ENCODE measurements at regions not wholly inside any gene's neighbourhood (a gene's known extent, or its start where the extent isn't known, plus 50 kb on each side); places are given as distances from the start of the nearest gene placed in this dataset.

DNA sequence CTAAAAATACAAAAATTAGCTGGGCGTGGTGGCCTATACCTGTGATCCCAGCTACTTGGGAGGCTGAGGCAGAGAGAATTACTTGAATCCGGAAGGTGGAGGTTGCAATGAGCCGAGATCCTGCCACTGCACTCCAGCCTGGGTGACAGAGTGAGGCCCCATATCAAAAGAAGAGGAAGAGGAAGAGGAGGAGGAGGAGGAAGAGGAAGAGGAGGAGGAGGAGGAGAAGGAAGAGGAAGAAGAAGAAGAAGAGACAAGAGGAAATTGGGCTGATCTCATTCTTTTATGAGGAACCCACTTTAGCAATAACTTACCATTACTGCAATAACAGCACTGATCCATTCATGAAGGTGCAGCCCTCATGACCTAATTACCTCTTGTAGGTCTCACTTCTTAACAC lies 138.9 kb upstream of the GIMD1 start:
- TF ChIP-seq CTCF (IDR thresholded peaks at IDR 0.05; ENCODE audit: insufficient read depth, low read depth, low read length) (no peak), EZH2 (IDR thresholded peaks at IDR 0.05; ENCODE audit: insufficient read depth, low read length) (no peak)
- Histone ChIP-seq H3K9me3 (ENCODE audit: insufficient read depth, low read depth, low read length) (no peaks in the 10 kb centered on the region), H3K4me2 (ENCODE audit: low read length) (no peak overlapping the region), H3K79me2 (ENCODE audit: insufficient read depth, low read length) (no peaks in the 10 kb centered on the region), H3K36me3 (ENCODE audit: insufficient read depth, low read length) (no peaks in the 10 kb centered on the region), H4K20me1 (ENCODE audit: insufficient read depth, low read length) (no peaks in the 10 kb centered on the region), H3K4me3 (ENCODE audit: insufficient read depth, low read depth, low read length) (no peak overlapping the region), H3K27me3 (ENCODE audit: insufficient read depth, low read length) (no peaks in the 10 kb centered on the region), H3K9ac (ENCODE audit: low read length) (no peak overlapping the region), H3K27ac (ENCODE audit: low read depth, low read length) (no peak overlapping the region), H2AFZ (ENCODE audit: low read depth, low read length) (no peak overlapping the region), H3K4me1 (ENCODE audit: insufficient read depth, low read length) (no peaks in the 10 kb centered on the region)
- Mint-ChIP-seq H3K27ac (ENCODE audit: unreplicated experiment) (no peak overlapping the region), H3K4me1 (ENCODE audit: low read depth, unreplicated experiment) (no peaks in the 10 kb centered on the region), H3K9me3 (ENCODE audit: unreplicated experiment) (no peaks in the 10 kb centered on the region), H3K4me3 (ENCODE audit: unreplicated experiment) (no peak overlapping the region), H3K27me3 (ENCODE audit: low read depth, unreplicated experiment) (no peaks in the 10 kb centered on the region), H3K36me3 (ENCODE audit: low read depth, unreplicated experiment) (no peaks in the 10 kb centered on the region)
- FAIRE-seq (no peak), DNase-seq (ENCODE audit: low read depth) (no peak)

GRCh38 chr4:106503116-106504050 lies 134.8 kb upstream of the GIMD1 start:
- no peaks in the 10 kb centered on the region for H3K9me3 ChIP-seq (ENCODE audit: insufficient read depth, low read depth, low read length)
- Mint-ChIP-seq H3K4me3 (ENCODE audit: unreplicated experiment) (no peak overlapping the region), H3K27ac (ENCODE audit: unreplicated experiment) (no peak overlapping the region), H3K9me3 (ENCODE audit: unreplicated experiment) (peaks cover 2% of the 10 kb centered on the region), H3K4me1 (ENCODE audit: low read depth, unreplicated experiment) (peaks cover 7% of the 10 kb centered on the region), H3K27me3 (ENCODE audit: low read depth, unreplicated experiment) (peaks cover 3% of the 10 kb centered on the region), H3K36me3 (ENCODE audit: low read depth, unreplicated experiment) (no peaks in the 10 kb centered on the region)
- H4K20me1 ChIP-seq (ENCODE audit: insufficient read depth, low read length) = no peaks in the 10 kb centered on the region
- H3K4me3 ChIP-seq (ENCODE audit: insufficient read depth, low read depth, low read length) = no peak overlapping the region
- H3K27ac ChIP-seq (ENCODE audit: low read depth, low read length) = no peak overlapping the region
- no peak overlapping the region for H3K9ac ChIP-seq (ENCODE audit: low read length)
- DNase-seq (ENCODE audit: low read depth) = no peak
- H3K79me2 ChIP-seq (ENCODE audit: insufficient read depth, low read length) = no peaks in the 10 kb centered on the region
- H3K27me3 ChIP-seq (ENCODE audit: insufficient read depth, low read length) = no peaks in the 10 kb centered on the region
- H3K4me2 ChIP-seq (ENCODE audit: low read length) = no peak overlapping the region
- TF ChIP-seq CTCF (IDR thresholded peaks at IDR 0.05; ENCODE audit: insufficient read depth, low read depth, low read length) = no peak
- TF ChIP-seq EZH2 (IDR thresholded peaks at IDR 0.05; ENCODE audit: insufficient read depth, low read length) = no peak
- H2AFZ ChIP-seq (ENCODE audit: low read depth, low read length) = no peak overlapping the region
- no peaks in the 10 kb centered on the region for H3K4me1 ChIP-seq (ENCODE audit: insufficient read depth, low read length)
- H3K36me3 ChIP-seq (ENCODE audit: insufficient read depth, low read length) = no peaks in the 10 kb centered on the region
- FAIRE-seq = no peak

Data from astrocyte (in vitro differentiated cells and primary cell).